ENCODE measurements at regions not wholly inside any gene's neighbourhood (a gene's known extent, or its start where the extent isn't known, plus 50 kb on each side); places are given as distances from the start of the nearest gene placed in this dataset.

DNA sequence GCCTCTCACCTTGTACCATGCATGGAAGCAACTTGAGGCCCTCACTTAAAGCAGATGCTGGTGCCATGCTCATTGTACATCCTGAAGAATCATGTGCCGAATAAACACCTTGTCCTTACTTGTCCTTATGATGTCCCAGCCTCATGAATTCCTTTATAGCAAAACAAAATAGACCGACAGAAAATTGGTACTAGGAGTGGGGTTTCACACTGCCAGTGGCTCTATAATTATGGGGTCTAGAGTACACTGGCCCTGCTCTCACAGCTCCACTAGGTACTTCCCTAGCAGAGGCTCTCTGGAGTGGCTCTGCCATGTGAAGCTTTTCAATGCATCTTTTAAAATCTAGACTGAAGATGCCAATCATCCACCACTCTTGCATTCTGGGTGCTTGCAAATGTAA, 101.2 kb downstream of the HTR1B start:
- ChIA-PET CTCF (no interaction called here), POLR2A (no interaction called here)
- Histone ChIP-seq H3K27ac (ENCODE audit: low read depth, low read length) (no peak overlapping the region), H3K4me3 (ENCODE audit: low read depth, low read length) (no peak overlapping the region), H3K27me3 (ENCODE audit: control insufficient read depth, insufficient read depth, low read length) (no peaks in the 10 kb centered on the region), H3K9me3 (ENCODE audit: control insufficient read depth, insufficient read depth, low read length) (no peaks in the 10 kb centered on the region)
- no peak for DNase-seq (ENCODE audit: low read depth, low spot score)
- TF ChIP-seq, protein P1, sequence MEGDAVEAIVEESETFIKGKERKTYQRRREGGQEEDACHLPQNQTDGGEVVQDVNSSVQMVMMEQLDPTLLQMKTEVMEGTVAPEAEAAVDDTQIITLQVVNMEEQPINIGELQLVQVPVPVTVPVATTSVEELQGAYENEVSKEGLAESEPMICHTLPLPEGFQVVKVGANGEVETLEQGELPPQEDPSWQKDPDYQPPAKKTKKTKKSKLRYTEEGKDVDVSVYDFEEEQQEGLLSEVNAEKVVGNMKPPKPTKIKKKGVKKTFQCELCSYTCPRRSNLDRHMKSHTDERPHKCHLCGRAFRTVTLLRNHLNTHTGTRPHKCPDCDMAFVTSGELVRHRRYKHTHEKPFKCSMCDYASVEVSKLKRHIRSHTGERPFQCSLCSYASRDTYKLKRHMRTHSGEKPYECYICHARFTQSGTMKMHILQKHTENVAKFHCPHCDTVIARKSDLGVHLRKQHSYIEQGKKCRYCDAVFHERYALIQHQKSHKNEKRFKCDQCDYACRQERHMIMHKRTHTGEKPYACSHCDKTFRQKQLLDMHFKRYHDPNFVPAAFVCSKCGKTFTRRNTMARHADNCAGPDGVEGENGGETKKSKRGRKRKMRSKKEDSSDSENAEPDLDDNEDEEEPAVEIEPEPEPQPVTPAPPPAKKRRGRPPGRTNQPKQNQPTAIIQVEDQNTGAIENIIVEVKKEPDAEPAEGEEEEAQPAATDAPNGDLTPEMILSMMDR (IDR thresholded peaks at IDR 0.05; ENCODE audit: low read depth, low read length): no peak

DNA sequence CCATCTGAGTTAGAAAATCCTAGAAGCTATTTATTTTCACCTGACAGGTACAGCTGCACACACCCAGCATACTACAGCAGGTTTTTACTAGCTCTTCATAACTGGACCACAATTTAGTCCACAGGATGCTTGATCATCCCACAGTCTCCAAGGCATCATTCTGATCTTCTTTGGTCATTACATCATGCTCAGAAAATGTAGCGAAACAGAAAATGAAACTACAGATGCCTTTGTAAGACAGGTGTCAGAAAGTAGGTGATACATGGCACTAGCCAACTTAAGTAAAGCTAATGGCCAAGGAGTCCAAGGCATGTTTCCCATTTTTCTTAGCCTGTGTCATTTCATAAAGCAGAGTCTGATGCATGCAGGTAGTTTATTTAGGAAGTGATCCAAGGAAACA, 102.3 kb downstream of the HTR1B start:
- TF ChIP-seq, protein P1 (IDR thresholded peaks at IDR 0.05; ENCODE audit: low read depth, low read length): no peak
- no peaks in the 10 kb centered on the region for H3K9me3 ChIP-seq (ENCODE audit: control insufficient read depth, insufficient read depth, low read length)
- no peak for DNase-seq (ENCODE audit: low read depth, low spot score)
- H3K27me3 ChIP-seq (ENCODE audit: control insufficient read depth, insufficient read depth, low read length): no peaks in the 10 kb centered on the region
- H3K4me3 ChIP-seq (ENCODE audit: low read depth, low read length): no peak overlapping the region
- no peak overlapping the region for H3K27ac ChIP-seq (ENCODE audit: low read depth, low read length)
- ChIA-PET POLR2A (no interaction called here), CTCF (interaction anchor here (0.6 kb wide), 1 partner anchor 24 kb away, joined by 3 read pairs; no protein-coding TSS in a partner anchor)

DNA sequence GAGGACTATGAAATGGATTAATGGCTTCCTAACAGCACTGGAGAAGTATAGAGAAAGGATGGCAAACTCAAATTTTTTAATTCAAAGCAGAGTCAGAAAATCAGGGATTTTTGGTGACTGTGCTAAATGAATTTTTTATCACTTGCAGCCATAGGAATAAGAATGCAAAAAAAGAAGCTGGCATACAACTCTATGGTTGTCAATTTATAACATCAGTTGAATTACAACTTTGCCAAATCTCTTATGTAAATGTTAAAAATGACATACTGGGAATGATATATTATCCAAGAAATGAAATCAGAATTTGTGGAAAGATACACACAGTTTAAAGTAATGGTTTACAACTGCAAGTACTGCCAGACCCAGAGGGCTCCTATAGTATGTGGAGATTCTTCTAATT, 106.5 kb downstream of the HTR1B start:
- Histone ChIP-seq H3K9me3 (ENCODE audit: control insufficient read depth, insufficient read depth, low read length) (no peaks in the 10 kb centered on the region), H3K4me3 (ENCODE audit: low read depth, low read length) (no peak overlapping the region), H3K27me3 (ENCODE audit: control insufficient read depth, insufficient read depth, low read length) (no peaks in the 10 kb centered on the region), H3K27ac (ENCODE audit: low read depth, low read length) (no peak overlapping the region)
- ChIA-PET CTCF (no interaction called here), POLR2A (no interaction called here)
- TF ChIP-seq, protein P1 (IDR thresholded peaks at IDR 0.05; ENCODE audit: low read depth, low read length): no peak
- DNase-seq (ENCODE audit: low read depth, low spot score): no peak

DNA sequence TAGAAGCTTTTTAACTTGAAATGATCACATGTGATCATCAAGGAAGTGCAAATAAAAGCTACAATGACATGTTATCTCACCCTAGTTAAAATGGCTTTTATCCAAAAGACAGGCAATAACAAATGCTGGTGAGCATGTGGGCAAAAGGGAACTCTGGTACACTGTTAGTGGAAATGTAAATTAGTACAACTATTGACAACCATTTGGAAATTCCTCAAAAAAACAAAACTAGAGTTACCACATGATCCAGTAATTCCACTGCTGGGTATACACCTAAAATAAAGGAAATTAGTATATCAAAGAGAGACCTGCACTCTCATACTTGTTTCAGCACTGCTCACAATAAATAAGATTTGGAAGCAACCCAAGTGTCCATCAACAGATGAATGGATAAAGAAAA, 108.7 kb downstream of the HTR1B start:
- TF ChIP-seq, protein P1 (IDR thresholded peaks at IDR 0.05; ENCODE audit: low read depth, low read length): no peak
- Histone ChIP-seq H3K9me3 (ENCODE audit: control insufficient read depth, insufficient read depth, low read length) (no peaks in the 10 kb centered on the region), H3K27ac (ENCODE audit: low read depth, low read length) (no peak overlapping the region), H3K27me3 (ENCODE audit: control insufficient read depth, insufficient read depth, low read length) (no peaks in the 10 kb centered on the region), H3K4me3 (ENCODE audit: low read depth, low read length) (no peak overlapping the region)
- ChIA-PET CTCF (no interaction called here), POLR2A (no interaction called here)
- no peak for DNase-seq (ENCODE audit: low read depth, low spot score)

DNA sequence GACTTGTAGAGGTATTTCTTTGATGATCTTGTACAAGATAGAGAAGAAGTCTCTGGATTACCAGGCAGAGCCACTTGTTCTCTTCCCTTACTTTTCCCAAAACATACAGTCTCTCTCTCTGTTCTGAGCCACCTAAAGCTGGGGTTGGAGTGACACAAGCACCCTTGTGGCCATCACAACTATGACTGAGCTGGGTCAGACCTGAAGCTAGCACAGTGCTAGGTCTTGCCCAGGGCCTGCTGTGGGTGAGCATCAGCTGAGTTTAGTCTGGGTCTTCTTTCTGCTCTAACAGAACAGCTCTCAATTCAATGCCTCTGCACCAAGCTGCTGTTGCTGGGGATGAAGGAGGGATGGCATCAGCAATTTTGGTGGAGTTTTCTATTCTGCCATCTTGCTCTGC, 110.2 kb downstream of the HTR1B start:
- Histone ChIP-seq H3K27me3 (ENCODE audit: control insufficient read depth, insufficient read depth, low read length) (no peaks in the 10 kb centered on the region), H3K27ac (ENCODE audit: low read depth, low read length) (no peak overlapping the region), H3K9me3 (ENCODE audit: control insufficient read depth, insufficient read depth, low read length) (no peaks in the 10 kb centered on the region), H3K4me3 (ENCODE audit: low read depth, low read length) (no peak overlapping the region)
- POLR2A ChIA-PET: no interaction called here
- TF ChIP-seq, protein P1 (IDR thresholded peaks at IDR 0.05; ENCODE audit: low read depth, low read length): no peak
- CTCF ChIA-PET: no interaction called here
- DNase-seq (ENCODE audit: low read depth, low spot score): no peak
